ENCODE measurements at regions not wholly inside any gene's neighbourhood (a gene's known extent, or its start where the extent isn't known, plus 50 kb on each side); places are given as distances from the start of the nearest gene placed in this dataset.

GRCh38 chr1:30192969-30193630, 530.3 kb downstream of the MATN1 start:
- TF ChIP-seq CTCF (IDR thresholded peaks at IDR 0.05; ENCODE audit: borderline replicate concordance, insufficient read depth, low read depth, low read length) = no peak
- H3K4me3 ChIP-seq (ENCODE audit: low read depth, low read length) = no peak overlapping the region

- no peak for TF ChIP-seq CTCF (IDR thresholded peaks at IDR 0.05; ENCODE audit: borderline replicate concordance, insufficient read depth, low read depth, low read length)
- H3K4me3 ChIP-seq (ENCODE audit: low read depth, low read length) = no peak overlapping the region
Measured at GRCh38 chr1:30191154-30191702, 532.2 kb downstream of the MATN1 start.

- TF ChIP-seq CTCF (IDR thresholded peaks at IDR 0.05; ENCODE audit: borderline replicate concordance, insufficient read depth, low read depth, low read length) = no peak
- no peak overlapping the region for H3K4me3 ChIP-seq (ENCODE audit: low read depth, low read length)
Measured at GRCh38 chr1:30190511-30191153, 532.8 kb downstream of the MATN1 start.

GRCh38 chr1:30189818-30190500, 533.4 kb downstream of the MATN1 start:
- H3K4me3 ChIP-seq (ENCODE audit: low read depth, low read length) = no peak overlapping the region
- TF ChIP-seq CTCF (IDR thresholded peaks at IDR 0.05; ENCODE audit: borderline replicate concordance, insufficient read depth, low read depth, low read length) = no peak

- no peak overlapping the region for H3K4me3 ChIP-seq (ENCODE audit: low read depth, low read length)
- no peak for TF ChIP-seq CTCF (IDR thresholded peaks at IDR 0.05; ENCODE audit: borderline replicate concordance, insufficient read depth, low read depth, low read length)
Measured at GRCh38 chr1:30188999-30189398, 534.4 kb downstream of the MATN1 start.

GRCh38 chr1:30188329-30188728, 535.1 kb downstream of the MATN1 start:
- no peak overlapping the region for H3K4me3 ChIP-seq (ENCODE audit: low read depth, low read length)
- no peak for TF ChIP-seq CTCF (IDR thresholded peaks at IDR 0.05; ENCODE audit: borderline replicate concordance, insufficient read depth, low read depth, low read length)

All from GM12875 (cell line).